Fibroblast of skin of right quadriceps (primary cell): ENCODE measurements at regions not wholly inside any gene's neighbourhood (a gene's known extent, or its start where the extent isn't known, plus 50 kb on each side); places are given as distances from the start of the nearest gene placed in this dataset.
"Not testable (repeated sequence)": the region's sequence is repeated elsewhere in the genome, so short reads cannot be mapped to it uniquely, and the experiment has no call there.

Source experiments
- DNase-seq: peaks from one replicate; pipeline ENCODE4 v3.0.0-alpha.2; 2013

- DNase-seq, result no peak
These were observed 432.6 kb downstream of the AMY1C start for GRCh38 chr1:104182251-104182650.

DNA sequence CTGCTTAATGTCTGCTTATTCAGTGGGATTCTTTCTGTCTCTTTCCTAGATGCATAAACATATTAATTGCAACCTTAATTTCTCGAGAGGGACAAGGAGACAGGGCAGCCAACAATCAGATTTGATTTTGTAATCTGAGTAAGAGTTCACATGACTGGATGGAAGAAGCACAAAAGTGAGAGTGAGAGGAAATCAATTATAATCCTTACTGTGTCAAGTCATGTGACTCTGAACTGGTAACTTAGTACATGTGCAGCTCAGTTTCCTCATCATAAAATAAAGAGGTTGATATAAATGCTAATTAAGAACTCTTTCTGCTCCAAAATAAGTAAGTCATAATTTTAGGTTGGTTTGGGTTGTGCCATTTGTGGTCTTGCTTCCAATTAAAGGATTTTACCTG, 439.5 kb downstream of the AMY1C start:
- DNase-seq, result no peak

DNA sequence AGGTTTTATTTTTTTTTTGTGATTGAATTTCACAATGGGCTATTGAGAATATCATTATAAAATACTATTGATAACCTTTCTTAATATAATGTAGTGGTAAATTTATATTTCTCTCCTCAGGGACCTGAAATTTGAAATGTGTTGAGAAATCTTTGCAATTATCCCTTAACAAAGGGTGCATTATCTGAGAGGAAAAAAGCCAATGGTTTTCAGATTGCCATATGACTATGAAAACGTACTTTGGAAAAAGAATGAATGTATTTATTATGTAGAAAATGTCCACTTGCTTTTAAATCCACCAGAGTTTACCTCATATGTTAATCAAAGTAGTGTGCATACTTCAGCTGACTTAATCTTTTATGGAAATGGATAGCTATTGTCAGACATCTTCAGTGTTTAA, 441.1 kb downstream of the AMY1C start:
- DNase-seq, result no peak

DNA sequence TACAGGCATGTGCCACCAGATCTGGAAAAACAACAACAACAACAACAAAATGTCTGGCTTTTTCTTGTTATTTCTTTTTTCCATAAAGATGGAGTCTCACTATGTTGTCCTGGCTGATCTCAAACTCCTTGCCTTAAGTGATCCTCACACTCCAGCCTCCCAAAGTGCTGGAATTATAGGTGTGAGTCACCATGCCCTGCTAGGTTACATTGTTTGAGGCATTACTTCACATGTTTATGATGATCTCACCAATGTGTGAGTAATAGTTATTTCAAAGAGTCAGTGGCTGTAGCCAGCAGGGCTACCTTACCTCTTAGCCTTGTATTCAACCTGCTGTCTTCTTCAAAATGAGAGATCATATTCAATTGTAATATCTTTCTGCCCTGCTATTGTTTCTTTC, 445.7 kb downstream of the AMY1C start:
- no peak for DNase-seq

- DNase-seq, result no peak
These were observed 446.4 kb downstream of the AMY1C start for GRCh38 chr1:104196136-104196535.

DNA sequence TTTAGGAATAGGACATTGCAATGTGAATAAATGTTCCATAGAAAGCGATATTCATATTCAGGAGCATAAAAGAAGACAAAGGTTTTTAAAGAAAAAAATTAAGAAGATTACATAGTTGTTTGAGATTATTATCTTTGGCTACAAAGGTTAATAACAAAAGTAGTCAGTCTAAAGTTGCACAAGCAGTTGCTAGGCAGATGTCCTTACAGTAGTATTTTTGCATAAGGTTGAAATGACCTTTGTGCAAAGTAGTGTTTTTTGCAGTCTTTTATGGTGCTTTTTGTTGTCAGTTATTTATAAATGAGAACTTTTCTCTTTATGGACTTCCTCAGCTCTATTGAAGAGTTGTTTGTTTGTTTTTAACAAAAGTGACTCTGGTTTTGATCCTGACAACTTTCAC, 447.8 kb downstream of the AMY1C start:
- no peak for DNase-seq

DNA sequence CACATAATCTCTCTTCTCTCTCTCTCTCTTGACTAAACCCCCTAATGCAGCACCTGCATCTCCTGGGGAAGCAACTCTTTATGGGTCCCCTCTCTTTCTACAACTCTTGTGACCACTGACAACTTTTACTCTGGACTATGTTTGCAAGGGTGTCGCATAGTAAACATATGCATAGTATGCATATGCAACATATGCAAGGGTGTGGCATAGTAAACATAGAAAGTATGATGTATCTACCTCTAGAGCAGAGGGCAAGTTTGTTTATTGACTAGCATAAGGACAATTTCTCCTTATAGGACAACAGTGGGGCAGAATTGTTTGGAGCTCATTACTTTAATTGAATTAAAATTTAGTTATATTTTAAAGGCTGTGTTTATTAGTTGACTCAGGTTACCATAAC, 462.5 kb downstream of the AMY1C start:
- DNase-seq, result no peak

DNA sequence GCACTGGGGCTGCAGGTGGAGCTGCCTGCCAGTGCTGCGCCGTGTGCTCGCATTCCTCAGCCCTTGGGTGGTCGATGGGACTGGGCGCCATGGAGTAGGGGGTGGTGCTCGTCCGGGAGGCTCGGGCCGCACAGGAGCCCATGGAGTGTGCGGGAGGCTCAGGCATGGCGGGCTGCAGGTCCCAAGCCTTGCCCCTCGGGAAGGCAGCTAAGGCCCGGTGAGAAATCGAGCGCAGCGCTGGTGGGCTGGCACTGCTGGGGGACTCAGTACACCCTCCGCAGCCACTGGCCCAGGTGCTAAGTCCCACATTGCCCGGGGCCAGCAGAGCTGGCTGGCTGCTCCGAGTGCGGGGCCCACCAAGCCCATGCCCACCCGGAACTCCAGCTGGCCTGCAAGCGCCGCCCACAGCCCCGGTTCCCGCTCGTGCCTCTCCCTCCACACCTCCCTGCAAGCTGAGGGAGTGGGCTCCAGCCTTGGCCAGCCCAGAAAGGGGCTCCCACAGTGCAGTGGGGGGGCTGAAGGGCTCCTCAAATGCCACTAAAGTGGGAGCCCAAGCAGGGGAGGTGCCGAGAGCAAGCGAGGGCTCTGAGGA, 467.8 kb downstream of the AMY1C start:
- DNase-seq, result not testable (repeated sequence)

DNA sequence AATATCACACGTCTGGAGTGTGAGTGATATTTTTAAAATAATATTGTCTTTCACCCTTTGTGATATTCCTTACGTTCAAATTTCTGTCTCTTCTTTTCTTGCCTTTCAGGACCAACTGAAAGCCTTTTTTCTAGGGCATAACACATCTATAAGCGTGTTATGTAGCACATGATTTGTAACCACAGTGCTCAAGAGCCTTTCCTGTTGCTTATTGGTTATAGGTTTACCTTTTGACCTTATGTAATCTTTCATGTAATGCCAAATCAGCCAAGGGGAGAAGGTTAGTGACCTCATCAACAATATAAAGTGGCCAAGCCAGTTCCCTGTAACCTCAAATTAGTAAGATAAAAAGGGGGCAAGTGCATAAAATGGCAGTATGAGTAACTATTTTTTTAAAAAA, 480.2 kb downstream of the AMY1C start:
- DNase-seq, result no peak

- no peak for DNase-seq
These were observed 482.0 kb downstream of the AMY1C start for GRCh38 chr1:104231676-104232075.

GRCh38 chr1:104235141-104235540, 485.4 kb downstream of the AMY1C start:
- no peak for DNase-seq

DNA sequence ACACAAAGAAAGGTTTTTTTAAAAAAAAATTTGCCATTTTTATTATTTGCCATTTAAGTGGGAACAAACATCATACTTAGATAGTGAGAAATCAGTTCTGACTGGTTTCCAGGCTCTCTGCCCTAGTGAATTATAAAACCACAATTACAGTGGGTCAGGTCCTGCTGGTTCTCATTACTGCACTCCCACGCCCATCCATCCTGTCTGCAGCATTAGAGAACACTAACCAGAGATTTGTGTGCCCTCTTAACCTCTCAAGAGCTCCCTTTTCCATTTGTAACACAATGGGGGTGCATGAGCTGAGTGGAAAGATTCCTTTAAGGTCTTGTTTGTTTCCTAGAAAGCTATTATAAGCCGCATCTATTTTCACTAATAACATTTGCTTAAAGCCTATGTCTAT, 489.3 kb downstream of the AMY1C start:
- no peak for DNase-seq

DNA sequence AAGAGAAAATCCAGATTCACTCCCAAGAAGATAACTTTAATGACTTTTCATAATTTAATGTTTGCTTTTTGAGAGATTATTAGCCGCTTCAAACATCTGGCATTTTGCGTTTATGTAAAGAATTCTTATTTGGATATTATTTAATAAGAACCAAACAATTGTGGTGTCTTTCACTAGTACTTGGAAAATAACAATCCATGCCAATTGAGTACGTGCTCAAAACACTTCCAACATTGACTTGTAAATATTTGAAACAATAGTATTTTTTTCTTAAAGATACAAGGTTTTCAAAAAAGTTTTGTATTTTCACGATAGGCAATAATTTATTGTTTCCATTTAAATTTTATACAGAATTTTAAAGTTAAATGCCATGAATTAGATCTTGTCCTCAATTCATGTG, 498.7 kb downstream of the AMY1C start:
- no peak for DNase-seq

- no peak for DNase-seq
These were observed 509.8 kb downstream of the AMY1C start for GRCh38 chr1:104259481-104259880.

GRCh38 chr1:104263110-104263509, 513.4 kb downstream of the AMY1C start:
- DNase-seq, result not testable (repeated sequence)

DNA sequence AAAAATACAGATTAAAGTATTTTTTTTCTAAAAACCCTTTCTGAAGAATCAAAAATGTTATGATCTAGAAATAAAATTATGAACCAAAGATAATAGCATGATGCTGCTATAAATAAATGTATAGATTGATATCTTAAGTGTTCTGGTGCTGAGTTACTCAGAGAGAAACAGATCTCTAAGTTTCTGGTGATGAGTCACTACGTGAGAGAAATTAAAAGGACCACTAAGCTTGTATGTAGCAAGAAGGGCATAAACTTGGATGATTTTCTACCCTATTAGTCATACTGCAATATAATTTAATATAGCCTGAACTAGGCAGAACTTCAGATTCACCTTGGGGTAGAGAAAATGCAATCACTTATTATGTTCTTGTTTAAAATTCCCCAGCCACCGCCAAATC, 514.8 kb downstream of the AMY1C start:
- no peak for DNase-seq

- DNase-seq, result no peak
These were observed 515.5 kb downstream of the AMY1C start for GRCh38 chr1:104265163-104265562.

DNA sequence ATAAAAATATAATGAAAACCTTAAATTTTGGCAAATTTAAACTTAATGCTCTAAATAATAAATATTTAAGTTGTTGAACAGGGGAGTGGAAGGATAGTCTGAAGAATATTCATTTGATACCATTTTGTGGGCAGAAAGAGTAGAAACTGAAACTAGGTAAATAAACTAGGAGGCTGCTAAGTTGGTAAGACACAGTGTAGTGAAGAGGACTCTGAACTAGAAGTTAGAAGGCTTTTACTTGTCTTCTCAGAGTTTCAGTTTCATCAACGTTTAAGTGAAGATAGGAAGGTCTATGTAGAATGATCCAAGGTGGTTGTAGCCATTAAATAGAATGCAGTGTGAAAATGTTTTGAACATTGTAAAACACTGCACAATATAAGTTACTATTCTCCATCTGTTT, 516.9 kb downstream of the AMY1C start:
- no peak for DNase-seq

- DNase-seq, result not testable (repeated sequence)
These were observed 538.6 kb downstream of the AMY1C start for GRCh38 chr1:104288322-104288721.

GRCh38 chr1:104291156-104291555, 541.5 kb downstream of the AMY1C start:
- DNase-seq, result no peak

GRCh38 chr1:104294259-104294658, 544.6 kb downstream of the AMY1C start:
- no peak for DNase-seq

- DNase-seq, result no peak
These were observed 545.8 kb downstream of the AMY1C start for GRCh38 chr1:104295511-104295910.

- DNase-seq, result no peak
These were observed 560.0 kb downstream of the AMY1C start for GRCh38 chr1:104309673-104310072.

GRCh38 chr1:104315823-104316222, 566.1 kb downstream of the AMY1C start:
- DNase-seq, result no peak

DNA sequence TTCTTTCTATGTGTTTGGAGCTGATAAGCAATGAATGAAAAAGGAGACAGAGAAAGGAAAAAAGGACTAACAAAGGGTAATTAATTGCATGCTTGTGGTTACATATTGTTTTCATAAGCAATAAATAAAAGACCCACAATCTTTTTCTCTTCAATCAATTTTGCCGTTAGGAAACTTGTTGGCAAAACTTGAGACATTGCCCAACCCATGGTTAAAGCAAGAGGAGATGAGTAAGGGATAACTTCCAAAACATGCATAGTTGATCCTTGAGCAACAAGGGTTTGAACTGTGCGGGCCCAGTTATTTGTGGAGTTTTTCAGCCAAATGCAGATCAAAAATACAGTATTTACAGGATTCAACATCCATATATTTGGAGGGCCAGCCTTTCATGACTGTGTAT, 572.4 kb downstream of the AMY1C start:
- DNase-seq, result no peak

- no peak for DNase-seq
These were observed 579.6 kb downstream of the AMY1C start for GRCh38 chr1:104329278-104329677.
